ENCODE measurements at regions not wholly inside any gene's neighbourhood (a gene's known extent, or its start where the extent isn't known, plus 50 kb on each side); places are given as distances from the start of the nearest gene placed in this dataset.
"Not testable (repeated sequence)": the region's sequence is repeated elsewhere in the genome, so short reads cannot be mapped to it uniquely, and the experiment has no call there.

GRCh38 chr3:153385343-153385742 is 223.3 kb downstream of the RAP2B start:
- no peak for DNase-seq

GRCh38 chr3:153392363-153392762 is 230.3 kb downstream of the RAP2B start:
- DNase-seq = no peak

GRCh38 chr3:153394017-153394416 is 232.0 kb downstream of the RAP2B start:
- no peak for DNase-seq

- no peak for DNase-seq
Measured at GRCh38 chr3:153396581-153396980, 234.6 kb downstream of the RAP2B start.

GRCh38 chr3:153397794-153398193 is 235.8 kb downstream of the RAP2B start:
- DNase-seq = no peak

GRCh38 chr3:153399636-153400035 is 237.6 kb downstream of the RAP2B start:
- DNase-seq = no peak

- DNase-seq = no peak
Measured at GRCh38 chr3:153400641-153401040, 238.6 kb downstream of the RAP2B start.

GRCh38 chr3:153404157-153404556 is 242.1 kb downstream of the RAP2B start:
- no peak for DNase-seq

- not testable (repeated sequence) for DNase-seq
Measured at GRCh38 chr3:153405320-153405719, 243.3 kb downstream of the RAP2B start.

GRCh38 chr3:153410517-153410916 is 248.5 kb downstream of the RAP2B start:
- no peak for DNase-seq

- no peak for DNase-seq
Measured at GRCh38 chr3:153414982-153415381, 253.0 kb downstream of the RAP2B start.

- no peak for DNase-seq
Measured at GRCh38 chr3:153422314-153422713, 260.3 kb downstream of the RAP2B start.

GRCh38 chr3:153423820-153424219 is 261.8 kb downstream of the RAP2B start:
- DNase-seq = not testable (repeated sequence)

GRCh38 chr3:153426344-153426743 is 264.3 kb downstream of the RAP2B start:
- no peak for DNase-seq

GRCh38 chr3:153426803-153427202 is 264.8 kb downstream of the RAP2B start:
- DNase-seq = no peak

GRCh38 chr3:153429821-153430220 is 267.8 kb downstream of the RAP2B start:
- DNase-seq = no peak

- no peak for DNase-seq
Measured at GRCh38 chr3:153431076-153431475, 269.1 kb downstream of the RAP2B start.

GRCh38 chr3:153437666-153438065 is 275.6 kb downstream of the RAP2B start:
- no peak for DNase-seq

GRCh38 chr3:153438271-153438670 is 276.2 kb downstream of the RAP2B start:
- DNase-seq = no peak

- no peak for DNase-seq
Measured at GRCh38 chr3:153439780-153440179, 277.8 kb downstream of the RAP2B start.

- DNase-seq = no peak
Measured at GRCh38 chr3:153440311-153440710, 278.3 kb downstream of the RAP2B start.

GRCh38 chr3:153442386-153442785 is 280.4 kb downstream of the RAP2B start:
- no peak for DNase-seq

- peak in 1 of 2 donors; percentile 9 for DNase-seq
Measured at GRCh38 chr3:153442799-153443487, 280.9 kb downstream of the RAP2B start.

GRCh38 chr3:153443961-153444360 is 281.9 kb downstream of the RAP2B start:
- peak in 1 of 2 donors; percentile 5 for DNase-seq

GRCh38 chr3:153445817-153446216 is 283.8 kb downstream of the RAP2B start:
- no peak for DNase-seq

All from CD4-positive, alpha-beta T cell treated with Interleukin-1 beta for 1 hour (primary cell).